GM12878 (cell line): ENCODE measurements at regions not wholly inside any gene's neighbourhood (a gene's known extent, or its start where the extent isn't known, plus 50 kb on each side); places are given as distances from the start of the nearest gene placed in this dataset.

ENCODE experiments used
- CREB1 ChIP-seq: IDR thresholded peaks from 2 replicates; pipeline ENCODE4 v1.6.1; 2012; ENCODE audit warnings: low read depth, mild to moderate bottlenecking, inconsistent platforms
- ESRRA ChIP-seq: IDR thresholded peaks from 2 replicates; pipeline ENCODE4 v1.6.1; 2012; ENCODE audit warnings: mild to moderate bottlenecking, low read length, improper control_type of control experiment
- HDAC6 ChIP-seq: fragments of 200-600 bp; sonication (generic); IDR thresholded peaks from one replicate; pipeline ENCODE4 v1.8.0; 2017; ENCODE audit warnings: antibody characterized with exemption; ENCODE audit not compliant: unreplicated experiment
- IRF4 ChIP-seq: IDR thresholded peaks from 2 replicates; pipeline ENCODE4 v1.6.1; 2011; ENCODE audit warnings: low read depth, low read length
- MTA2 ChIP-seq: fragments of 450-650 bp; IDR thresholded peaks from 2 replicates; pipeline ENCODE4 v1.6.1; 2016; ENCODE audit warnings: low read depth, mild to moderate bottlenecking, moderate library complexity
- NFXL1 ChIP-seq: fragments of 450-650 bp; IDR thresholded peaks from 2 replicates; pipeline ENCODE4 v1.6.1; 2017; ENCODE audit warnings: antibody characterized with exemption, mild to moderate bottlenecking, borderline replicate concordance
- PBX3 ChIP-seq: IDR thresholded peaks from 2 replicates; pipeline ENCODE4 v1.6.1; 2011; ENCODE audit warnings: mild to moderate bottlenecking, low read depth, low read length, moderate library complexity; ENCODE audit not compliant: insufficient replicate concordance
- TAF1 ChIP-seq: IDR thresholded peaks from 2 replicates; pipeline ENCODE4 v1.6.1; 2011; ENCODE audit warnings: mild to moderate bottlenecking, low read depth, low read length, borderline replicate concordance
- ZBTB4 ChIP-seq: fragments of 450-650 bp; formaldehyde crosslinking; IDR thresholded peaks from 2 replicates; pipeline ENCODE4 v1.4.0; 2022; ENCODE audit warnings: mild to moderate bottlenecking, moderate library complexity

GRCh38 chr20:40494248-40494647 is 194.8 kb downstream of the MAFB start:
- no peak for TF ChIP-seq HDAC6
- TF ChIP-seq CREB1, result no peak
- TF ChIP-seq ESRRA, result no peak
- TF ChIP-seq PBX3, result no peak
- TF ChIP-seq IRF4, result no peak
- no peak for TF ChIP-seq MTA2
- no peak for TF ChIP-seq TAF1
- no peak for TF ChIP-seq NFXL1
- TF ChIP-seq ZBTB4 (CRISPR knock-in tag), result no peak
